SJCRH30 (cell line): ENCODE measurements at regions not wholly inside any gene's neighbourhood (a gene's known extent, or its start where the extent isn't known, plus 50 kb on each side); places are given as distances from the start of the nearest gene placed in this dataset.

Experiments
- DNase-seq, 2 experiments: peaks; one replicate each; pipeline ENCODE4 v3.0.0-alpha.2; 2015 to 2020
- H3K27ac ChIP-seq: fragments of 250-450 bp; sonication (Bioruptor Pico); 2 replicates; pipeline ENCODE4 v1.5.1; 2020; ENCODE audit warnings: mild to moderate bottlenecking, moderate library complexity
- H3K27me3 ChIP-seq: fragments of 250-450 bp; sonication (Bioruptor Pico); 2 replicates; pipeline ENCODE4 v1.5.1; 2020; ENCODE audit warnings: mild to moderate bottlenecking, moderate library complexity
- H3K36me3 ChIP-seq: fragments of 250-450 bp; sonication (Bioruptor Pico); 2 replicates; pipeline ENCODE4 v1.5.1; 2020; ENCODE audit warnings: mild to moderate bottlenecking, moderate library complexity
- H3K4me1 ChIP-seq: fragments of 250-450 bp; sonication (Bioruptor Pico); 2 replicates; pipeline ENCODE4 v1.5.1; 2020; ENCODE audit warnings: mild to moderate bottlenecking, moderate library complexity
- H3K4me3 ChIP-seq: fragments of 250-450 bp; sonication (Bioruptor Pico); 2 replicates; pipeline ENCODE4 v1.5.1; 2020; ENCODE audit warnings: mild to moderate bottlenecking, moderate library complexity
- H3K9me3 ChIP-seq: fragments of 250-450 bp; sonication (Bioruptor Pico); replicated peaks from 2 replicates; pipeline ENCODE4 v1.5.1; 2020; ENCODE audit warnings: mild to moderate bottlenecking, moderate library complexity

DNA sequence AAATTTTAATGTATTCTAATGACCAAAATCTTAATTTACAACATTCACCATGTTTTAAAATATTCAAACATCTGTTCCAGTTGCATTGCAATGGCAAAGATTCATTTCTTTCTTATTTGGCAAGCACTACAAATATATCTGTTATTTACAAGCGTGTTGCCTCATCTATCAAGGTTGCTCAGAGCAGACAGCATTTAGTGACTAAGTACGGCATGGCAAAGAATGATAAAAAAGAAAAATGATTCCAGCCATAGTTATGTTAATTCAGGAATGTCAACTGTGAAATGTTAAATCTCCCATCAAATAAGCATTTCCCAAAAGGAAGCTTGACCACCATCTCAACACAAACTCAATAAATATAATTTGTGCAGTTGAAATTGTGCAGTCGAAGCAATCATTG lies 312.1 kb downstream of the SEC23A start:
- Histone ChIP-seq H3K9me3 (peaks cover 3% of the 10 kb centered on the region; the same call in 1 of the 2 replicates), H3K4me3 (no peak overlapping the region), H3K27ac (no peak overlapping the region), H3K4me1 (no peaks in the 10 kb centered on the region), H3K36me3 (no peaks in the 10 kb centered on the region), H3K27me3 (no peaks in the 10 kb centered on the region)
- no peak for DNase-seq

DNA sequence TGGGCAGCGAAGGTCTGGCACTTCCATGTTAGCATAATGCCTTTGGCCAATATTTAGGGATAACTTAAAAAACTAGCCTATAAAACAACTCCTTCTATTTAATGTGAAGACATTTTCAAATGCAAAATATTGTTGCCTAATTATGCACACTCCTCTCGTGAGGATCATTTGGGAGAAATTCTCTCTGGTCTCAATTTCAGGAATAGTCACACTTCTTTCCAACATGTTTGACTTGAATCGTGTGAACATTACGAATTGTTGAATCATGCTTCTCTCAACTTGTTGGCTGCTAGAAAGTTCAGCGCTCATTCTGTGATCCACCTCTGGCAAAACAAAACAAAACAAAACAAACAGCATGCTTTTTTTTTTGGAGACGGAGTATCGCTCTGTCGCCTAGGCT lies 313.2 kb downstream of the SEC23A start:
- Histone ChIP-seq H3K4me1 (no peaks in the 10 kb centered on the region), H3K9me3 (peaks cover 3% of the 10 kb centered on the region; the same call in 1 of the 2 replicates), H3K4me3 (no peak overlapping the region), H3K27me3 (no peaks in the 10 kb centered on the region), H3K27ac (no peak overlapping the region), H3K36me3 (no peaks in the 10 kb centered on the region)
- DNase-seq = no peak

DNA sequence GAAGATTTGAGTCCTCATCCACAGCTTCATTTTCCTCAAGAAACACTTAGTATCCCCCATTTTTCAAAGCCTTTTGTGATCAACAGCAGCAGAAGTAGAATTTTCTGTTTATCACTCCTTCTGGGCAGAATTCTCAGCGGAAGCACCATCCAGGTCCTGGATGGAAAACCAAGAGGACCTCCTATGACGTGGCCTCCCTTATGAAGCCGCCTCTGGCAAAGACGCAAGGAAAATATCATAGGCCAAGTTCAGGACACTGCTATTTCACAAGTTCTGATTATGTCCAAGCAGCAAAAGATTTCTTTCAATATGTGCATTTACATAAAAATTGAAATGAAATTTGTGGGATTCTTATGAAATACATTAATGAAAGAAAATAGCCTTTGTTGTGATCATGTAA lies 315.0 kb downstream of the SEC23A start:
- H3K27ac ChIP-seq = no peak overlapping the region
- no peaks in the 10 kb centered on the region; the same call in 1 of the 2 replicates for H3K4me1 ChIP-seq
- no peaks in the 10 kb centered on the region for H3K27me3 ChIP-seq
- no peaks in the 10 kb centered on the region for H3K36me3 ChIP-seq
- no peak overlapping the region for H3K4me3 ChIP-seq
- H3K9me3 ChIP-seq = peaks cover 3% of the 10 kb centered on the region; the same call in 1 of the 2 replicates
- DNase-seq = no peak

DNA sequence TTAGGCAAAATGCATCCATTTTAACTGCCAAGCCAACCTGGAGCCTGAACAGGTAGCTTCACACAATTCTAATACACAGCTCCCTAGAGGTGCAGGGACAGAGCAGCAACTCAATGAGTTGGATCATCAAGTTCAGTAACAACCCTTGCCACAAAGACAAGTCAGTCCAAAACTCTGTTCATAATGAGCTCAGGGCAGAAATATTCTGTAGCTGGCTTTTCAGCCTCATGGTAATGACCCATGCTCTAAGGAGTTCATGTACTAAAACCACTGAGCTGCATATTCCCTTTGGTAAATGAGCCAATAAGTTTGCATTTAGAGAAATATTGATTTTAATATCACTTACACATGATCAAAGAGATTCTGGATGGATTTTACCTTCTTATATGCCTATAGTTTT lies 316.1 kb downstream of the SEC23A start:
- H3K4me3 ChIP-seq = no peak overlapping the region
- H3K36me3 ChIP-seq = no peaks in the 10 kb centered on the region
- H3K4me1 ChIP-seq = peaks cover 5% of the 10 kb centered on the region; the same call in 1 of the 2 replicates
- no peak for DNase-seq
- peaks cover 5% of the 10 kb centered on the region; the same call in 1 of the 2 replicates for H3K9me3 ChIP-seq
- no peak overlapping the region for H3K27ac ChIP-seq
- H3K27me3 ChIP-seq = no peaks in the 10 kb centered on the region

DNA sequence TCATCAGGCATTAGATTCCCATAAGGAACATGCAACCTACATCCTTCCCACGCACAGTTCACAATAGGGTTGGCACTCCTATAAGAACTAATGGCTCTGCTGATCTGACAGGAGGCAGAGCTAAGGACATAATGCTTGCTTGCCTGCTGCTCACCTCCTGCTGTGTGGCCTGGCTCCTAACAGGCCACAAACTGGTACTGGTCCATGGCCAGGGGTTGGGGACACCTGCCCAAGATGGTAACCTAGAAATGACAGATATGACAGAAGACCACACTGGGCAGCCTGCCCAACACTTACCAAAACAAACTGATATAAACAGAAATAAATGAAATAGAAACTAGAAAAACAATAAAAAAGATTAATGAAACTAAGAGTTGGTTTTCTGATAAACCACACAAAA lies 325.6 kb downstream of the SEC23A start:
- H3K36me3 ChIP-seq = no peaks in the 10 kb centered on the region
- H3K4me1 ChIP-seq = peaks cover under 1% of the 10 kb centered on the region; the same call in 1 of the 2 replicates
- no peak overlapping the region for H3K4me3 ChIP-seq
- no peak for DNase-seq
- H3K9me3 ChIP-seq = 0 out of 2 replicates have a peak, but pooled peaks cover 4% of the 10 kb centered on the region
- no peaks in the 10 kb centered on the region for H3K27me3 ChIP-seq
- H3K27ac ChIP-seq = no peak overlapping the region

DNA sequence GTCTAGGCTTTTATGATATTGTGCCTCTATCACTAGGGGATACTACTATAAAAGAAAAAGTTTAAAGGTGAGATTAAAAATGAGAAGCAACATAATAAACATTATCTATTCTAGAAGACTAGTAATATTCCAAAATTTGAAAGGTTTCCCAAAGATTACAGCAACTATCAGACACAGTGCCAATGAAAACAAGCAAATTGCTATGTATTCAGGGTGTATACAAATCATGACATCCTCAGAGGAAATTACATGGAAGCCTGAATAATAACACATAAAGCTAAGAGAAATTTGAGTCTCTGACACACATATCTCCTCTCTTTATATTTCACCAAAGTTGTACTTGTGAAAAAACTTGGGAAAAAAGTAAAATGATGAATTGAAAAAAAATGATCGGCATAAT lies 327.0 kb downstream of the SEC23A start:
- H3K4me1 ChIP-seq = no peaks in the 10 kb centered on the region
- no peaks in the 10 kb centered on the region for H3K36me3 ChIP-seq
- no peaks in the 10 kb centered on the region for H3K9me3 ChIP-seq
- H3K27ac ChIP-seq = no peak overlapping the region
- no peaks in the 10 kb centered on the region for H3K27me3 ChIP-seq
- DNase-seq = no peak
- no peak overlapping the region for H3K4me3 ChIP-seq

DNA sequence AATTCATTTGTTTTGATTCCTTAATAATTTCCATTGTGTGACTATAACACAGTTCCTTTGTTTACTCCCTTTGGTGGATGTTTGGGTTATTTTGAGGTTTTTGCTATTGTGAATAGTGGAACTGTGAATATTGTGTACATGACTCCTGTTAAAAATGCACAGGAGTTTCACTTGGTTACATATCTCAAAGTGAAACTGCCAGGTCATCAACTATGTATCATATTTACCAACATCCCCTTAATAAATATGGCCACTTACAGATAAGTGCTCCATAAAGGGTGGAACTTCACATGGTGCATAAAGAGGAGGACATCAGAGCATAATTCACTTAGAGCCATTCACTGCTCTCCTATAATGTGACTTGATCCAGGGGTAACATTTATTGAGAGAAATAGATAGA lies 328.9 kb downstream of the SEC23A start:
- Histone ChIP-seq H3K27me3 (no peaks in the 10 kb centered on the region), H3K9me3 (no peaks in the 10 kb centered on the region), H3K36me3 (no peaks in the 10 kb centered on the region), H3K4me3 (no peak overlapping the region), H3K27ac (no peak overlapping the region), H3K4me1 (no peaks in the 10 kb centered on the region)
- DNase-seq = no peak

DNA sequence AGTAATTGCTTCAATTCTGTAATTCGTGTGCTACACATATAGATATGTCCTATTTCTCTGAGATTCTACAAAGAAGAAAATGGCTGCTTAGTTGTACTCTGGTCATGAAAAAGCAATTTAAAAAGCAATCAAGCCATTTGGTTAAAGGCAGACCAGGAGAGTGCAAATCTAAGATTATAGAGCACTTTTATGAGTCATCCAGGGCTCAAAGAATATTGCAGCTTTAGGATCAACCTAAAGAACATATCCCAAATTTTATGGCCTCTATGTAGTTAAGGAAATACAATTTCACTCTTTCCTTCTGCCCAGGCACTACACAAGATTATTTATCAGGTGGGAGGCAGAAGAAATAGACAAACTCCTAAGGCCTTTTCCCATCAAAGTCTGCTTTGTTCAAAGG lies 332.8 kb downstream of the SEC23A start:
- Histone ChIP-seq H3K27ac (no peak overlapping the region), H3K36me3 (no peaks in the 10 kb centered on the region), H3K9me3 (0 out of 2 replicates have a peak, but pooled peaks cover 4% of the 10 kb centered on the region), H3K4me3 (no peak overlapping the region), H3K4me1 (no peaks in the 10 kb centered on the region), H3K27me3 (no peaks in the 10 kb centered on the region)
- DNase-seq = no peak

DNA sequence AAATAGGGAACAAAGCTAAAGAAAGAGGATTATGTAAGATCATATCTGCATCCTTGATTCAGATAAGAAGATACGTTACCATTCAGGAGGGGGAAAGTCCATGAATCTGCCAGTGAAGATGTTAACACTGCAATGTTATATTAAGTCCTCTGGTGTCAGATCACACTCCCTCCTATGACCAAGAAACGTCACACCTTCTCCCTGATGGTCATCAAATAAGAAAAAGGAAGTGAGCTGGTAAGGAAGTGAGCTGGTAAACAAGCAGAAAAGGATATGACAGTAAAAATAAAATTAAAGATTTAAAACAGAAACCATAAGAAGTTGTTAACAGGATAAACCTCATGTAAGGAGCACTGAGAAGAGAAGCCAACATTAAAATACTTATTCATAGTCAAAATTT lies 340.2 kb downstream of the SEC23A start:
- Histone ChIP-seq H3K4me3 (no peak overlapping the region), H3K27ac (no peak overlapping the region), H3K9me3 (peaks cover 6% of the 10 kb centered on the region; the same call in 1 of the 2 replicates), H3K27me3 (no peaks in the 10 kb centered on the region), H3K36me3 (no peaks in the 10 kb centered on the region), H3K4me1 (peaks cover 17% of the 10 kb centered on the region)
- DNase-seq = no peak

DNA sequence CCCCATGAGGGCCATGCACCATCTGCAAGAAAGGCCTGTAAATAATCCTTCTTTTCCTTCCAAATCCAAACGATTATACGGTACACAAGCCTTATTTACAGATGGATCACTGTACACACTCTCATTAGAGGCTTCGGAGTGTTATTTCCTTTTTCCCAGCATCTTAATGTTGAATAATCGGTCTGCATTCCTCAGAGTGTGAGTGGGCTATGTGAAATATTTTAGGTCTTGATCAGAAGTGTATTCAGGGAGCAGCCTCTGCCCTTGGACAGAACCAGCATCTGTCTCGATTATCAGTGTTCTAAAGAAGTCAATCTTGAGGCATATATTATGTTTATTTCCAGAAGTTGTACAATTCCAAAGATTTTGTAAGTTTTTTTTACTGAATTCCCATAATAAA lies 340.6 kb downstream of the SEC23A start:
- H3K36me3 ChIP-seq = no peaks in the 10 kb centered on the region
- H3K9me3 ChIP-seq = peaks cover 6% of the 10 kb centered on the region; the same call in 1 of the 2 replicates
- H3K4me1 ChIP-seq = peaks cover 17% of the 10 kb centered on the region
- peak in 1 of 2 experiments; percentile 8 for DNase-seq
- no peak overlapping the region for H3K4me3 ChIP-seq
- no peak overlapping the region for H3K27ac ChIP-seq
- H3K27me3 ChIP-seq = no peaks in the 10 kb centered on the region

DNA sequence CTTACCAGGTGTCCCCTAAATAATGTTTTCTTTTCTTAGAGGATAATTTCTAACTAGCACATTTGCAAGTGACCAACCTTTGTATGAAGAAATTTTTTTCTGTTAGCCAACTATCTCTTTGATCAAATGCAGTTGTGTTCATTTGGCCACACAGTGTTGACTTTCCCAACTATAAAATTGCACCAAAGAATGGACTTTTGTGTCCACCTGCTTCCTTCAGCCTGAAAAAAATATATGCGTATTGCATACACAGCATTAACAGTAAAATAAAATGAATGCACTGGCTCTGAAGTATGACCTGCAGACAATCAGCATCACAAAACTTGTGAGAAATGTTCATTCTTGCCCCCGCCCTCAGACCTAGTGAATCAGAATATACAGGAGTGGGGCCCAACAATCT lies 342.0 kb downstream of the SEC23A start:
- Histone ChIP-seq H3K27ac (no peak overlapping the region), H3K4me3 (no peak overlapping the region), H3K27me3 (no peaks in the 10 kb centered on the region), H3K9me3 (peaks cover 6% of the 10 kb centered on the region; the same call in 1 of the 2 replicates), H3K4me1 (peaks cover 17% of the 10 kb centered on the region), H3K36me3 (no peaks in the 10 kb centered on the region)
- no peak for DNase-seq

DNA sequence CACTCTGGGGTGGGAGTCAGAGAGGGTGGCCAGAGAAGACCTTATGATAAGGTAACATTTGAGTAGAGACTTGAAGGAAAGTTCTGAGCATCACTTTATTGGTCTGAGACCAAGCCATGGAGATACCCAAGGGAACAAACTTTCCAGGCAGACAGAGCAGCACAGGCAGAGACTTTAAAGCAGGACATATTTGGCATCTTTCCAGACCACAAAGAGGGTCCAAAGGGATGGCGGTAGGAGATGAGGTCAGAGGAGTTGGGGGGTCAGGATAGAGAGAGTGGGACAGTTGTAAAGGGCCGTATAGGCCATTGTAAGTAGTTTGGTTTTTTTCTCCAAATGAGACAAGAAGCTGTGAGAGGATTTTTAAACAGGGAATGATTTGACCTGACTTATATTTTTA lies 344.4 kb downstream of the SEC23A start:
- Histone ChIP-seq H3K4me1 (peaks cover 17% of the 10 kb centered on the region), H3K27ac (no peak overlapping the region), H3K4me3 (no peak overlapping the region), H3K27me3 (no peaks in the 10 kb centered on the region), H3K9me3 (peaks cover 6% of the 10 kb centered on the region; the same call in 1 of the 2 replicates), H3K36me3 (no peaks in the 10 kb centered on the region)
- DNase-seq = peak; percentile 66 to 85

DNA sequence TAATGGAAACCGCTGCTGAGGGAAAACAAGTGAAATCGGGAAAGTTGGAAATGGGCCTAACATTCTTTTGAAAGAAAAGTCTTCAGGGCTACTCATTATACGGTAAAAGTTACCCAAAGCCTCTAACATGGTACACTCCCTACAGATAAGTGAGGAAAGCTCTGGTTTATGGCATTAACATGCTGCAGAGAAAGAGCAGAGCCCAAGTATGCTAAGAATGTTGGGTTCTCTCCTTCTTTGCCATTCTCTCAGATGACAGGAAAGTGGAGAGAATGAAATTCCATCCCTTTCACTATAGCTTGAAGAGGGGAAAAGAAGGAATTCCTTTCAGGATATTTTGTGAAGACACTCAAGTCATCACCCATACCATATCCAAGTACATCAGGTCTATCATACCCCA lies 348.0 kb downstream of the SEC23A start:
- Histone ChIP-seq H3K27me3 (no peaks in the 10 kb centered on the region), H3K9me3 (no peaks in the 10 kb centered on the region), H3K4me1 (peaks cover 9% of the 10 kb centered on the region), H3K36me3 (no peaks in the 10 kb centered on the region), H3K4me3 (no peak overlapping the region), H3K27ac (no peak overlapping the region)
- no peak for DNase-seq

DNA sequence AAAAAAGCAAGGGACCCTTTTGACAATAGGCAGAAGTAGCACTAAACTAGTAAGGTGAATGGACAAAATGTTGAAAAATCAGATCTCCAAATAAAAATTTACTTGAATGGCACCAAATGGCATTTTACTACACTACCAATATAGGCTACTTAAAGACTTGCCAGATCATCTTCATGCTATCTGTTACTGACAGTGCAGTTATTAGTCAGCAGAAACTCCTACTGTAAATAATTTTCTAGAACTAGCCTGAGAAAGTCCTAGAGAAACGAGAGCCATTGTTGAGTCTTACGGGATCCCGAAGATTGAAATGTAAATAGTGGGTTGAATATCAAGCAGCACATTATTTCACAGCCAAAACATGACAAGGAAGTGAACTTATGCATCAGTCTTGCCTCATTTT lies 350.3 kb downstream of the SEC23A start:
- Histone ChIP-seq H3K27me3 (no peaks in the 10 kb centered on the region), H3K27ac (no peak overlapping the region), H3K4me1 (no peaks in the 10 kb centered on the region), H3K4me3 (no peak overlapping the region), H3K9me3 (no peaks in the 10 kb centered on the region), H3K36me3 (no peaks in the 10 kb centered on the region)
- DNase-seq = no peak

DNA sequence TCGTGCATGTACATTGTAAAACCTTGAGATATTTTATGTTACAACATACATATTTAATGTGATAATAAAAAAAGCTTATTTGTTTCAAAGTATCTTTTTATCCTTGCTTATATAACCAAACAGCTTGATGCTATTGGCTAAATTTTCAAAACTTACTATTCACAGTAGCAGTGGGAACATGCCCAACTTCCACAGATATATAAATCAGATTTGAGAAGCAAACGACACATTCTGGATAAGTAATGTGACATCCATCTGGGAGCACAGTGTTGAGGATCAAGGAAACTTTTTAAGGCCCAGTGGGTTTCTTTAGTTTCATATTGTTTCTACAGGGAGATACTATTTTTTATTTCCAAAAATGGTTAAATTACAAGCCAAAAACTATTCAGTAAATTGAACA lies 350.7 kb downstream of the SEC23A start:
- Histone ChIP-seq H3K27me3 (no peaks in the 10 kb centered on the region), H3K36me3 (no peaks in the 10 kb centered on the region), H3K4me1 (no peaks in the 10 kb centered on the region)

DNA sequence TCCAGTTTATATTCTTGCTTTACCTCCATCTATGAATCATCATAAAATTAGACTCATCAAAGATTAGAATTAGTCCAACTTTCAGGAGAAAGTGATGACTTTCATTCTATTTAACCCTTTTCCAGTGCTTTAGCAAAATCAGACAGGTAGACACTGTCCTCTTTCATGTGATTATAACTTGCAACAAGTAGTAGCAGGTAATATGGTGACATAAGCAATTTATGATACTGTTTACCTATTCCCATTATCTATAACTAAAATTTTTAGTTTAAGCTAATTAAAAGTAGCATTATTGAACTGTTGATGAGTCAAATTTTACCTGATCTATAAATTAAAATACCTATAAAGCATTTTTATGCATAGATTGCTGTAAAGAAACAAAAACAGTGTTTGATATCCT lies 351.6 kb downstream of the SEC23A start:
- H3K9me3 ChIP-seq = no peaks in the 10 kb centered on the region
- H3K4me3 ChIP-seq = no peak overlapping the region
- no peaks in the 10 kb centered on the region for H3K36me3 ChIP-seq
- no peak overlapping the region for H3K27ac ChIP-seq
- H3K27me3 ChIP-seq = no peaks in the 10 kb centered on the region
- DNase-seq = no peak
- H3K4me1 ChIP-seq = no peaks in the 10 kb centered on the region

More for the DNA sequence above, 350.7 kb downstream of the SEC23A start:
- no peak overlapping the region for H3K27ac ChIP-seq
- H3K4me3 ChIP-seq = no peak overlapping the region
- H3K9me3 ChIP-seq = no peaks in the 10 kb centered on the region
- DNase-seq = no peak
